Kidney (tissue), 13 donors: ENCODE measurements at regions not wholly inside any gene's neighbourhood (a gene's known extent, or its start where the extent isn't known, plus 50 kb on each side); places are given as distances from the start of the nearest gene placed in this dataset.
A peak's percentile ranks its signal among the peaks of the same experiment; 100 is the strongest.

ENCODE experiments used
- DNase-seq, 5 donors: peaks; one replicate each; pipeline ENCODE4 v3.0.0-alpha.2; 2013 to 2020
- FAIRE-seq: peaks from 2 replicates; lab custom pipeline; 2012; peaks lifted over from hg19 to GRCh38; lab: Jason Lieb, UNC
- H3K27ac ChIP-seq, 2 donors: one replicate each; pipeline ENCODE4 v1.7.0; 2013; ENCODE audit warnings: low read depth in 2 of 2, low read length in 2 of 2, inconsistent platforms in 1 of 2
- H3K27me3 ChIP-seq: one replicate; pipeline ENCODE4 v1.7.1; 2013; ENCODE audit warnings: low read length, inconsistent platforms; ENCODE audit not compliant: control insufficient read depth, insufficient read depth
- H3K36me3 ChIP-seq, 3 donors: one replicate each; pipeline versions ENCODE4 v1.7.0 to v1.7.1; 2013; ENCODE audit warnings: low read length in 3 of 3, control low read depth in 1 of 3, inconsistent platforms in 1 of 3; ENCODE audit not compliant: insufficient read depth in 3 of 3, control insufficient read depth in 2 of 3
- H3K4me1 ChIP-seq, 3 donors: one replicate each; pipeline versions ENCODE4 v1.7.0 to v1.7.1; 2013; ENCODE audit warnings: low read length in 3 of 3, inconsistent platforms in 1 of 3, low read depth in 1 of 3; ENCODE audit not compliant: control insufficient read depth in 2 of 3, insufficient read depth in 2 of 3
- H3K4me3 ChIP-seq, 3 donors: one replicate each; pipeline versions ENCODE4 v1.7.0 to v1.8.1; 2013; ENCODE audit warnings: low read length in 3 of 3, control low read depth in 1 of 3, inconsistent platforms in 1 of 3
- H3K9ac ChIP-seq, 3 donors: one replicate each; pipeline versions ENCODE4 v1.7.0 to v1.7.1; 2013; ENCODE audit warnings: low read length in 3 of 3, control low read depth in 1 of 3, inconsistent platforms in 1 of 3
- H3K9me3 ChIP-seq, 3 donors: one replicate each; pipeline versions ENCODE4 v1.7.0 to v1.7.1; 2013; ENCODE audit warnings: low read length in 3 of 3, control low read depth in 1 of 3, inconsistent platforms in 1 of 3; ENCODE audit not compliant: control insufficient read depth in 2 of 3, insufficient read depth in 1 of 3
- CTCF ChIP-seq: IDR thresholded peaks from 3 replicates; pipeline ENCODE4 v1.5.1; 2012; ENCODE audit warnings: mild to moderate bottlenecking, moderate library complexity, borderline replicate concordance; ENCODE audit not compliant: insufficient read depth; ENCODE audit errors: extremely low read depth
- intact Hi-C: fragments of 100-400 bp; cut with DNase I; formaldehyde crosslinking; loops from one replicate; pipeline ENCODE4 v1.11.1; 2022
- donor health status: control.
- donor health status: control.
- donor health status: control.
- donor health status: control.
- donor health status: control.
- donor health status: DM: yes; HTN: yes; CAD: no.
- donor health status: Normal renal cell carcinoma (clear cell type).

DNA sequence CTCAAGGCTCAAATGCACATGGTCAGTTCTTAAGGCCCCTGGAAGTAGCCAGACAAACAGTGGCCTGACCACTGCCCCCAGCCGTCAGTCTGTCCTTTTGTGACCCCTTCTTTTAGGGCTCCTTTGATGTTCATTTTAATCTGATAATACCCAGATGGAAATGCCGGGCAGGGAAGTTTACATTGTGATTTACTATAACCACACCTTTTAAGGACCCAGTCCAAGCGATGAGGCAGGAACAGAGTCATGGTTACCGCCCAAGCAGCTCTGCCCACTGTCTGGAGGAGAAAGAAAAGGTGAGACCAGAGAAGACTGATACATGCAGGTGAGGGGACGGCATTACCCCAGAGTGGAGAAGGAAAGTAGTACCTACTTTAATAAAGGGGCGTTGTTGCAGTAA lies 110.6 kb downstream of the PLEKHG1 start:
- H3K27me3 ChIP-seq: no peaks in the 10 kb centered on the region
- intact Hi-C loops: no loop called here
- DNase-seq (no peak), FAIRE-seq (no peak)
- H3K9ac ChIP-seq: no peak overlapping the region
- H3K9me3 ChIP-seq: no peaks in the 10 kb centered on the region
- H3K4me1 ChIP-seq: no peaks in the 10 kb centered on the region
- no peak for TF ChIP-seq CTCF
- H3K27ac ChIP-seq: no peak overlapping the region
- no peaks in the 10 kb centered on the region for H3K36me3 ChIP-seq
- no peak overlapping the region for H3K4me3 ChIP-seq

DNA sequence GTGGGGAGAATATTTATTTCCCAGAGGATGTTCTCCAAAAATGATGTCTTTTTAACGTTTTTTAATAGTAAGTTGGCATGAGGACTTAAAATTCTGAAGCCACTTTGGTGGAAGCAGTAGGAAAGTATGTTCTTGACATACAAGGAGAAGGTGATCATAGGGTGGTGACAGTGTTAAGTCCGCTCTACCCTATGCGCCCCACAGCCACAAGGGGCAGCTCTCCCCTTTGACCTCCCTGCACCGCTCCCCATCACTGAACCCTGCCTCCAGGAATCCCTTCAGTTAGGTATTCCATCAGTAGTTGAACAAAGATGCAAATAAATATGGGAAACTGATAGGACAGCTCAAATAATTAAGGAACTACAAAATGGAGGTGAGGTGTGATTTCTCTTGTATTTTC lies 111.4 kb downstream of the PLEKHG1 start:
- Histone ChIP-seq H3K27me3 (no peaks in the 10 kb centered on the region), H3K27ac (no peak overlapping the region), H3K4me3 (no peak overlapping the region), H3K9ac (no peak overlapping the region), H3K36me3 (no peaks in the 10 kb centered on the region), H3K4me1 (no peaks in the 10 kb centered on the region), H3K9me3 (no peaks in the 10 kb centered on the region)
- DNase-seq: no peak
- FAIRE-seq: no peak
- intact Hi-C loops: no loop called here
- no peak for TF ChIP-seq CTCF

DNA sequence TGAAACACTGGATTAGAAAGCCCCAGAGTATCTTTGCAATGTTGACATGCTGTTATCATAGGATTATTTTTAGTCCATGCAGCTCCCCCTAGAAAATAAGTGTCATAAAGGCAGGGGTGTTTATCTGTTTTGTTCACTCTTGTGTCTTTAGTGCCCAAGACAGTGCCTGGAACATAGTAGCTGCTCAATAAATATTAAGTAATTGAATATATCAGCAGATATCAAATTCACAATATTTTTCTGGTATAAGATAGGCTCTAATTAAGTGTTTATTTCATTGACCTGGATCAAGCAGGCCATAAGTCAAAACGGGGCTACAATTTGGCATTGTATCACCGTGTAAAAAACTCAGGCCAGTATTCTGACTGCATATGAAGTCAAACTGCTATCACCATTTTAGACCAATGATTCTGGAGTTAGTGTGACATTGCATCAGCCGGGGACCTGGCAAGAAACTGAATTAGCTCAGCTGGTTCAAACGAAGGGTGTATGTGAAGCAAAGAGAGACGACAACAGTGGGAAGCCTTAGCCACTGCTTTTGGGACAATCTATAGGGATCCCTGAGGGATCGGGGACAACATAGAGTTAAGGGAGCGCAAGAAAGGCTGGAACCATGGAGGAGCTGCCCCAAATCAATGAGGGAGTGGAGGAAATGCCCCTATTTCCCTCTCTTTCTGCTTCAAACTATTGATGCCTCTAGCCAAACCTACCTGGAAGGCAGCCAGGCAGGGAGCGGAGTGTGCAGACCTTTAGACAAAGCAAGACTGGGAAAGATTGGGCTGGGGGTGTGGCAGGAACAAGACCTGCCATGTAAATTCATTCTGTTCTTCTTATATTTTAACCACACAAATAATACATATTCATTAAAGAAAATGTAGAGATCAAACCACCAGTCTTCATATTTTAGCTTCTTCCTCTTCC lies 112.2 kb downstream of the PLEKHG1 start:
- DNase-seq (peak in 1 of 5 donors; percentile 38), FAIRE-seq (no peak)
- no peak for TF ChIP-seq CTCF
- Histone ChIP-seq H3K9ac (no peak overlapping the region), H3K36me3 (no peaks in the 10 kb centered on the region), H3K27ac (no peak overlapping the region), H3K4me3 (no peak overlapping the region), H3K27me3 (no peaks in the 10 kb centered on the region), H3K4me1 (no peaks in the 10 kb centered on the region), H3K9me3 (no peaks in the 10 kb centered on the region)
- intact Hi-C loops: no loop called here
